Adrenal gland (tissue), 5 donors: ENCODE measurements at regions not wholly inside any gene's neighbourhood (a gene's known extent, or its start where the extent isn't known, plus 50 kb on each side); places are given as distances from the start of the nearest gene placed in this dataset.

ENCODE experiments used
- CTCF ChIP-seq, 6 experiments: fragments of 450-650 bp in 4 of 6; fragments of 200-600 bp in 2 of 6; sonication (generic) in 1 of 6; IDR thresholded peaks; 1 replicate in 5 of 6; 2 replicates in 1 of 6; pipeline versions ENCODE4 v1.5.1 to v1.8.0; 2016 to 2021; ENCODE audit warnings: antibody characterized with exemption in 6 of 6, mild to moderate bottlenecking in 2 of 6, moderate library complexity in 1 of 6
- POLR2A ChIP-seq, 2 donors: fragments of 450-650 bp; IDR thresholded peaks; one replicate each; pipeline ENCODE4 v1.6.1; 2017; ENCODE audit warnings: antibody characterized with exemption in 2 of 2, mild to moderate bottlenecking in 2 of 2, moderate library complexity in 1 of 2
- donor health status: DM: no; HTN: no; CAD: no.

- TF ChIP-seq POLR2A (IDR thresholded peaks at IDR 0.05) = no peak
- TF ChIP-seq CTCF (IDR thresholded peaks at IDR 0.05) = no peak
Observed at GRCh38 chr7:130877236-130877990, 143.4 kb upstream of the KLF14 start.
